ENCODE measurements at regions not wholly inside any gene's neighbourhood (a gene's known extent, or its start where the extent isn't known, plus 50 kb on each side); places are given as distances from the start of the nearest gene placed in this dataset.

DNA sequence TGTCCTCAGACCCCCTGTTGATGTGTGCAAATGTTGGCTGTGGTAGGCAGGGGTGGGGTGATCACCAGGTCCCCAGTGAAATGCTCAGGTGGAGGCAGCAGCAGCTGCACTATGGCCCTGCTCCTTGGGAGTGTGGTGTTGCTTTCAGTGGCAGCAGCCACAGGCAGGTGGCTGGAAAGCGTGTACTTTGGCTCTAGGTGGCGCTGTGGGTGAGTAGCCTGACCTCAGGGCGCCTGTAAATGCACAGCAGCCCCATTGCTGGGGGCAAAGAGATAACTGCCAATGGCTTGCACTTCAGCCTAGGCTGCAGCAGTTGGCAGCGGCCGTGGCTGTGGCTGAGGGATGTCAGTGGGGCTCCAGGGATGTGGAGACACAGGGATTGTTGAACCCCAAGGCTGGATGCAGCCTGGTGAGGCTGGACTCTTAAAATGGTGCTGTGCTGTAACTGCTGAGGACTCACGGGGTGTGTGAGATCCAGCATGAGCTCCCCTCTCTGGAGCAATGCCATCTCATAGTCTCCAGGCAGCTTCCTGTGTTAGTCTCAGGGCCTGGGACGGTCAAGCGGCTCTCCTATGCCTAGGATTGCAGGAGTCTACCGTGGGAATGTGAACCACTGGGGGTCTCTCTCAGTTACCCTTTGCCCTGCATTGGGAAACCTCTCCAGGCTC is 421.7 kb upstream of the HTR2C start:
- H3K4me3 ChIP-seq (ENCODE audit: low read depth, low read length), result no peak overlapping the region
- TF ChIP-seq, protein P1, sequence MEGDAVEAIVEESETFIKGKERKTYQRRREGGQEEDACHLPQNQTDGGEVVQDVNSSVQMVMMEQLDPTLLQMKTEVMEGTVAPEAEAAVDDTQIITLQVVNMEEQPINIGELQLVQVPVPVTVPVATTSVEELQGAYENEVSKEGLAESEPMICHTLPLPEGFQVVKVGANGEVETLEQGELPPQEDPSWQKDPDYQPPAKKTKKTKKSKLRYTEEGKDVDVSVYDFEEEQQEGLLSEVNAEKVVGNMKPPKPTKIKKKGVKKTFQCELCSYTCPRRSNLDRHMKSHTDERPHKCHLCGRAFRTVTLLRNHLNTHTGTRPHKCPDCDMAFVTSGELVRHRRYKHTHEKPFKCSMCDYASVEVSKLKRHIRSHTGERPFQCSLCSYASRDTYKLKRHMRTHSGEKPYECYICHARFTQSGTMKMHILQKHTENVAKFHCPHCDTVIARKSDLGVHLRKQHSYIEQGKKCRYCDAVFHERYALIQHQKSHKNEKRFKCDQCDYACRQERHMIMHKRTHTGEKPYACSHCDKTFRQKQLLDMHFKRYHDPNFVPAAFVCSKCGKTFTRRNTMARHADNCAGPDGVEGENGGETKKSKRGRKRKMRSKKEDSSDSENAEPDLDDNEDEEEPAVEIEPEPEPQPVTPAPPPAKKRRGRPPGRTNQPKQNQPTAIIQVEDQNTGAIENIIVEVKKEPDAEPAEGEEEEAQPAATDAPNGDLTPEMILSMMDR (IDR thresholded peaks at IDR 0.05; ENCODE audit: insufficient read depth, low read length), result no peak
- no peak for DNase-seq (ENCODE audit: low read depth)

DNA sequence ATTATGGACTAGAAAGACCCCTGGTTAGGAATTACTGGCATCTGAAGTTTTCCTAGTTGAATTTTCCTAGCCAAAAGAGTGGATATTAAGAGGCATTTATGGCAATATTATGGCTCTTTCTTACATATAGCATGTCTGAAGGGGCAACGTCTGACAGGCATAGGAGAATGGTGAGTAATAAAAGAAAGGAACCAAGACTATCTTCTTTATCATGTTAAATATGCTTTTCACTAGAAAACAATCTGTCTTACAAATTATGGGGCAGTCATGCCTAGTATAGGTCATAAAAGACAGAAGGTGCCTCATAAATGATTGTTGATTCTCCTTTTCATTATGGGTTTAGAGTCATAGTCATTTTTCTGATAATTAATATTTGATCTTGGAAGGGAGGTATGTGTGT is 431.1 kb upstream of the HTR2C start:
- TF ChIP-seq, protein P1 (IDR thresholded peaks at IDR 0.05; ENCODE audit: insufficient read depth, low read length), result no peak
- no peak for DNase-seq (ENCODE audit: low read depth)
- H3K4me3 ChIP-seq (ENCODE audit: low read depth, low read length), result no peak overlapping the region

DNA sequence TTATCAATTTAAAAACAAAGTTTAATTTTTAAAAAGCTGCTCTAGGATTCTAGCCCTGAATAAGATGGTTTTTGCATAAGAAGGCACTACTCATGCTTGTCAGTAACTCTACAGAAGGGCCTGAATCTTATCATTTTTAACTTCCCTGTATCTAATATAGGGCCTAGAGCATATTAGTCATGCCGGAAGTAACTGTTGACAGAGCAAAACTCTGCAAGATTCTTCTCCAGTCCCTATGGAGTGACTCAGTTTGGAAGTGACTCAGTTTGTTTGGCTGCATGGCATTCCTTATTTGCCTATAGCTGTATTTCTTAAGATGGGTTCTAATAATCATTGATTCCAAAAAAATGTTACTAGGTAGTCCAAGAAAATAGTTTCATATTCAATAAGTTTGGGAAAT is 431.8 kb upstream of the HTR2C start:
- TF ChIP-seq, protein P1 (IDR thresholded peaks at IDR 0.05; ENCODE audit: insufficient read depth, low read length), result no peak
- H3K4me3 ChIP-seq (ENCODE audit: low read depth, low read length), result no peak overlapping the region
- peak; percentile 2 for DNase-seq (ENCODE audit: low read depth)

DNA sequence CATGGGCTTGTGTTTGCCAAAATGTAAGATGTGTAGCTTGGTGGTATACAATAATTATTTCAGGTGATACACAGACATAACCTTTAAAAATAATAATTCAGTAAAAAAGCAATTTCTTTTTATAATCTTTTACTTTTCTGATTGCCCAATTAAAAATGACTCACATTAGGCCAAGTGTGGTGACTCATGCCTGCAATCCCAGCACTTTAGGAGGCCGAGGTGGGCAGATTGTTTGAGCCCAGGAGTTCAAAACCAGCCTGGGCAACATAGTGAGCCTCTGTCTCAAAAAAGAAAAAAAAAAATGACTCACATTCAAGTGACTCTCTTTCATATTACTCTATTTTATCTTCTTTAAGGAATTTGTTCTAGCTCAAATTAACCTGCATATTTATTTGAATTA is 449.4 kb upstream of the HTR2C start:
- TF ChIP-seq, protein P1 (IDR thresholded peaks at IDR 0.05; ENCODE audit: insufficient read depth, low read length), result no peak
- no peak for DNase-seq (ENCODE audit: low read depth)
- H3K4me3 ChIP-seq (ENCODE audit: low read depth, low read length), result no peak overlapping the region

DNA sequence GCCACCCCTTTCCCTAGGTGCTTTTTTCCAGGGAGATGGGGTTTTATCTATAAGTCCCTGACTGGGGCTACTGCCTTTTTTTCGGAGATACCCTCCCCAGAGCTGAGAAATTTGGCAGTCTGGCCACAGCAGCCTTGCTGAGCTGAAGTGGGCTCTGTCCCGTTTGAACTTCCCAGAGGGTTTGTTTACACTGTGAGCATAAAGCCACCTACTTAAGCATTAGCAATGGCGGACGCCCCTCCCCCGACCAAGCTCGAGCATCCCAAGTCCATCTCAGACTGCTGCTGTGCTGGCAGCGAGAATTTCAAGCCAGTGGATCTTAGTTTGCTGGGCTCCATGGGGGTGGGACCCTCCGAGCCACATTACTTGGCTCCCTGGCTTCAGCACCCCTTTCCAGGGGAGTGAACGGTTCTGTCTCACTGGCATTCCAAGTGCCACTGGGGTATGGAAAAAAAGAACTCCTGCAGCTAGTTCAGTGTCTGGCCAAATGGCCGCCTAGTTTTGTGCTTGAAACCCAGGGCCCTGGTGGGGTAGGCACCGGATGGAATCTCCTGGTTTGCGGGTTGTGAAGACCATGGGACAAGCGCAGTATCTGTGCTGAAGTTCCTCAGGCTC is 456.4 kb upstream of the HTR2C start:
- no peak overlapping the region for H3K4me3 ChIP-seq (ENCODE audit: low read depth, low read length)
- TF ChIP-seq, protein P1 (IDR thresholded peaks at IDR 0.05; ENCODE audit: insufficient read depth, low read length), result no peak
- DNase-seq (ENCODE audit: low read depth), result no peak

DNA sequence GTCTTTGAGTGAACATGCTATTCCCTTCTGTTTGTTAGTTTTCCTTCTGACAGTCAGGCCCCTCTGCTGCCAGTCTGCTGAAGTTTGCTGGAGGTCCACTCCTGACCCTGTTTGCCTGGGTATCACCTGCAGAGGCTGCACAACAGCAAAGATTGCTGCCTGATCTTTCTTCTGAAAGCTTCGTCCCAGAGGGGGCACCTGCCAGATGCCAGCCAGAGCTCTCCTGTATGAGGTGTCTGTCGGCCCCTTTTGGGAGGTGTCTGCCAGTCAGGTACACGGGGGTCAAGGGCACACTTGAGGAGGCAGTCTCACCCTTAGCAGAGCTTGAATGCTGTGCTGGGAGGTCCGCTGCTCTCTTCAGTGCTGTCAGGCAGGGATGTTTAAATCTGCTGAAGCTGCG is 456.9 kb upstream of the HTR2C start:
- TF ChIP-seq, protein P1 (IDR thresholded peaks at IDR 0.05; ENCODE audit: insufficient read depth, low read length), result no peak
- no peak for DNase-seq (ENCODE audit: low read depth)
- no peak overlapping the region for H3K4me3 ChIP-seq (ENCODE audit: low read depth, low read length)
